ENCODE measurements at regions not wholly inside any gene's neighbourhood (a gene's known extent, or its start where the extent isn't known, plus 50 kb on each side); places are given as distances from the start of the nearest gene placed in this dataset.

DNA sequence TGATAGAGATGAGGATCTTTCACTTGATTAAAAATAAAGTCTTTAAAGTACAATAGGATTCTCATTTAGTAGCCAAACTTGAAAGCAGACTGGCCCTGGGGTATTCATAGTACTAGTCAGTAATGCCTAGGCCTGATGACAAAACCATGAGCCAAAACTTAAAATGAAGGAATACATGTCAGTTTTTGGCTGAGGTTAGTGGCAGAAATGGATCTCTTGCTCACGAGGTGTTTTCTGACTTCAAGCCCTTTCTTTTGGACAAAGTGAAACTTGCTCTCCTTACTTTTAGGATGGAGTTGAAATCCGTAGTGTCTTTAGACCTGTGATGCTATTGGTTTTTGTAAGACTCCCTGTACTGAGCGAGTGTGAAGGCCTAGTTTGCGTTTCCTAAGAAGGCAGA, 157.7 kb downstream of the CCNG2 start:
- TF ChIP-seq, protein P1, sequence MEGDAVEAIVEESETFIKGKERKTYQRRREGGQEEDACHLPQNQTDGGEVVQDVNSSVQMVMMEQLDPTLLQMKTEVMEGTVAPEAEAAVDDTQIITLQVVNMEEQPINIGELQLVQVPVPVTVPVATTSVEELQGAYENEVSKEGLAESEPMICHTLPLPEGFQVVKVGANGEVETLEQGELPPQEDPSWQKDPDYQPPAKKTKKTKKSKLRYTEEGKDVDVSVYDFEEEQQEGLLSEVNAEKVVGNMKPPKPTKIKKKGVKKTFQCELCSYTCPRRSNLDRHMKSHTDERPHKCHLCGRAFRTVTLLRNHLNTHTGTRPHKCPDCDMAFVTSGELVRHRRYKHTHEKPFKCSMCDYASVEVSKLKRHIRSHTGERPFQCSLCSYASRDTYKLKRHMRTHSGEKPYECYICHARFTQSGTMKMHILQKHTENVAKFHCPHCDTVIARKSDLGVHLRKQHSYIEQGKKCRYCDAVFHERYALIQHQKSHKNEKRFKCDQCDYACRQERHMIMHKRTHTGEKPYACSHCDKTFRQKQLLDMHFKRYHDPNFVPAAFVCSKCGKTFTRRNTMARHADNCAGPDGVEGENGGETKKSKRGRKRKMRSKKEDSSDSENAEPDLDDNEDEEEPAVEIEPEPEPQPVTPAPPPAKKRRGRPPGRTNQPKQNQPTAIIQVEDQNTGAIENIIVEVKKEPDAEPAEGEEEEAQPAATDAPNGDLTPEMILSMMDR (conservative IDR thresholded peaks at IDR 0.05; ENCODE audit: control insufficient read depth, insufficient read depth, low read depth, low read length) = no peak
- H3K4me3 ChIP-seq (ENCODE audit: control insufficient read depth, low read depth, low read length) = no peak overlapping the region
- no peak for DNase-seq (ENCODE audit: low read depth)

GRCh38 chr4:77327151-77327550, 170.1 kb downstream of the CCNG2 start:
- no peak overlapping the region for H3K4me3 ChIP-seq (ENCODE audit: control insufficient read depth, low read depth, low read length)
- no peak for DNase-seq (ENCODE audit: low read depth)
- TF ChIP-seq, protein P1 (conservative IDR thresholded peaks at IDR 0.05; ENCODE audit: control insufficient read depth, insufficient read depth, low read depth, low read length) = no peak

- TF ChIP-seq, protein P1 (conservative IDR thresholded peaks at IDR 0.05; ENCODE audit: control insufficient read depth, insufficient read depth, low read depth, low read length) = no peak
These were observed 175.8 kb downstream of the CCNG2 start for GRCh38 chr4:77332696-77333270.

GRCh38 chr4:77336411-77337142, 179.6 kb downstream of the CCNG2 start:
- H3K4me3 ChIP-seq (ENCODE audit: control insufficient read depth, low read depth, low read length) = no peak overlapping the region
- DNase-seq (ENCODE audit: low read depth) = no peak
- TF ChIP-seq, protein P1 (conservative IDR thresholded peaks at IDR 0.05; ENCODE audit: control insufficient read depth, insufficient read depth, low read depth, low read length) = no peak

More at GRCh38 chr4:77332696-77333270, 175.8 kb downstream of the CCNG2 start:
- H3K4me3 ChIP-seq (ENCODE audit: control insufficient read depth, low read depth, low read length) = no peak overlapping the region
- DNase-seq (ENCODE audit: low read depth) = peak; percentile 30

- H3K4me3 ChIP-seq (ENCODE audit: control insufficient read depth, low read depth, low read length) = no peak overlapping the region
- peak; percentile 22 for DNase-seq (ENCODE audit: low read depth)
- TF ChIP-seq, protein P1 (conservative IDR thresholded peaks at IDR 0.05; ENCODE audit: control insufficient read depth, insufficient read depth, low read depth, low read length) = no peak
These were observed 185.3 kb downstream of the CCNG2 start for GRCh38 chr4:77342170-77342810.

DNA sequence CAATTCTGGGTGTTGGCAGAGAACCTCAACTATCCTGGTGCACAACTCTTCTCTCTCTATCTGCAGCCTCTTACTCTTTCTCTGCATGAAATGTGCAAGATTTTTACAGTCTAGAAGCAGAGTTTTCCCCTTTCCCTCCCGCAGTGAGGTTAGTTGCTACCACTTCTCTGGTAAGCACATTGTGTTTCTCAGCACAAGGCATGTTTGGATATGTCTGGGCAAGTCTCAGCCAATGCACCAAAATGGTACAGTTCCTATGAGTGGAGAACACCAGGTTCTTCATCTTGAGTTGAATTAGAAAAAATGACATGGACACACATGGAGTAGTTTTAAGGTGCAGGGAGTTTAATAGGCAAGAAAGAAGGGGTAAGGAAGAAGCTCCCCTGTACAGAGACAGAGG, 187.0 kb downstream of the CCNG2 start:
- DNase-seq (ENCODE audit: low read depth) = no peak
- H3K4me3 ChIP-seq (ENCODE audit: control insufficient read depth, low read depth, low read length) = no peak overlapping the region
- TF ChIP-seq, protein P1 (conservative IDR thresholded peaks at IDR 0.05; ENCODE audit: control insufficient read depth, insufficient read depth, low read depth, low read length) = no peak
